Body of pancreas (tissue), 4 donors: ENCODE measurements at regions not wholly inside any gene's neighbourhood (a gene's known extent, or its start where the extent isn't known, plus 50 kb on each side); places are given as distances from the start of the nearest gene placed in this dataset.

Experiments used
- ATAC-seq: fragments of 150-250 bp; one replicate; pipeline ENCODE4 v1.9.1; 2016
- DNase-seq, 4 donors: peaks; one replicate each; pipeline ENCODE4 v3.0.0-alpha.2; 2019
- H3K27ac ChIP-seq, 4 donors: fragments of 200-600 bp; sonication (generic); 1 replicate in 3 of 4; 2 replicates in 1 of 4; pipeline versions ENCODE4 v1.5.1 to v1.6.1; 2016 to 2019; ENCODE audit warnings: mild to moderate bottlenecking in 1 of 4, mixed read lengths in 1 of 4, moderate library complexity in 1 of 4
- H3K27me3 ChIP-seq, 2 donors: fragments of 200-600 bp; sonication (generic); one replicate each; pipeline ENCODE4 v1.6.0; 2016; ENCODE audit warnings: mild to moderate bottlenecking in 1 of 2
- H3K36me3 ChIP-seq, 2 donors: fragments of 200-600 bp; sonication (generic); replicated peaks in 1 of 2; 2 replicates each; pipeline ENCODE4 v1.5.1; 2016; ENCODE audit warnings: low read depth in 2 of 2; ENCODE audit not compliant: insufficient read depth in 1 of 2
- H3K4me1 ChIP-seq: fragments of 200-600 bp; sonication (generic); one replicate; pipeline ENCODE4 v1.6.0; 2016
- H3K4me3 ChIP-seq, 2 donors: fragments of 200-600 bp; sonication (generic); 1 replicate in 1 of 2; 2 replicates in 1 of 2; pipeline ENCODE4 v1.5.1; 2016 to 2019
- H3K9me3 ChIP-seq, 3 donors: fragments of 200-600 bp; sonication (generic); 1 replicate in 2 of 3; 2 replicates in 1 of 3; pipeline ENCODE4 v1.5.1; 2016
- POLR2A ChIP-seq, 3 donors: fragments of 450-650 bp; IDR thresholded peaks; one replicate each; pipeline ENCODE4 v1.6.1; 2016; ENCODE audit warnings: antibody characterized with exemption in 3 of 3, mild to moderate bottlenecking in 2 of 3
- WGBS, 2 donors: methylation state at CpG; one replicate each; pipeline ENCODE4 v1.1.5; 2017; 5-methylcytosine and 5-hydroxymethylcytosine counted together
- intact Hi-C: fragments of 100-400 bp; cut with DNase I; formaldehyde crosslinking; loops from one replicate; pipeline ENCODE4 v1.15.1; 2023
- TF ChIP-seq, protein P1 (sequence below), 7 experiments: fragments of 450-650 bp in 4 of 7; fragments of 200-600 bp in 3 of 7; sonication (generic) in 3 of 7; IDR thresholded peaks; one replicate each; pipeline ENCODE4 v1.5.1; 2016 to 2019; ENCODE audit warnings: antibody characterized with exemption in 7 of 7

DNA sequence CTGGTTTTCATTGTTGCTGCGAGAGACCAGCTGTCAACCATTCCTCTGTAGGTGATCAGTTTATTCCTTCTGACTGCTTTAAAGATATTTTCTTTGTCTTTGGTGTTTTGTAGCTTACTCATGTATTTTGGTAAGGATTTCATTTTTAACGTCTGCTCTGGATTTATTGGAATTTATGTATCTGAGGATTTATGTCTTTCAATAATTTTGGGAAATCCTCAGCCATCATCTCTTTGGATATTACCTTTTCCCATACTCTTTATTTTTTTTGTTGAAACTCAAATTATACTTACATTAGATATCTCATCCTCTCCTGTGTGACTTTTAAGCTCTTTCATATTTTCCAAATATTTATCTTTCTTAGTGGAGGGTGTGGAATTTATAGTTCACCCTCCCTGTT, 62.7 kb upstream of the COL8A1 start:
- Histone ChIP-seq H3K27me3 (no peaks in the 10 kb centered on the region), H3K9me3 (no peaks in the 10 kb centered on the region), H3K4me1 (no peaks in the 10 kb centered on the region), H3K27ac (no peak overlapping the region), H3K36me3 (no peaks in the 10 kb centered on the region), H3K4me3 (no peak overlapping the region)
- DNase-seq, result no peak
- intact Hi-C loops, result no loop called here
- no peak for TF ChIP-seq POLR2A (IDR thresholded peaks at IDR 0.05)
- TF ChIP-seq, protein P1, sequence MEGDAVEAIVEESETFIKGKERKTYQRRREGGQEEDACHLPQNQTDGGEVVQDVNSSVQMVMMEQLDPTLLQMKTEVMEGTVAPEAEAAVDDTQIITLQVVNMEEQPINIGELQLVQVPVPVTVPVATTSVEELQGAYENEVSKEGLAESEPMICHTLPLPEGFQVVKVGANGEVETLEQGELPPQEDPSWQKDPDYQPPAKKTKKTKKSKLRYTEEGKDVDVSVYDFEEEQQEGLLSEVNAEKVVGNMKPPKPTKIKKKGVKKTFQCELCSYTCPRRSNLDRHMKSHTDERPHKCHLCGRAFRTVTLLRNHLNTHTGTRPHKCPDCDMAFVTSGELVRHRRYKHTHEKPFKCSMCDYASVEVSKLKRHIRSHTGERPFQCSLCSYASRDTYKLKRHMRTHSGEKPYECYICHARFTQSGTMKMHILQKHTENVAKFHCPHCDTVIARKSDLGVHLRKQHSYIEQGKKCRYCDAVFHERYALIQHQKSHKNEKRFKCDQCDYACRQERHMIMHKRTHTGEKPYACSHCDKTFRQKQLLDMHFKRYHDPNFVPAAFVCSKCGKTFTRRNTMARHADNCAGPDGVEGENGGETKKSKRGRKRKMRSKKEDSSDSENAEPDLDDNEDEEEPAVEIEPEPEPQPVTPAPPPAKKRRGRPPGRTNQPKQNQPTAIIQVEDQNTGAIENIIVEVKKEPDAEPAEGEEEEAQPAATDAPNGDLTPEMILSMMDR (IDR thresholded peaks at IDR 0.05), result no peak
- ATAC-seq, result no peak
- WGBS, 2 donors, result 72 to 76% methylated on average over 2 of the region's 2 CpGs

DNA sequence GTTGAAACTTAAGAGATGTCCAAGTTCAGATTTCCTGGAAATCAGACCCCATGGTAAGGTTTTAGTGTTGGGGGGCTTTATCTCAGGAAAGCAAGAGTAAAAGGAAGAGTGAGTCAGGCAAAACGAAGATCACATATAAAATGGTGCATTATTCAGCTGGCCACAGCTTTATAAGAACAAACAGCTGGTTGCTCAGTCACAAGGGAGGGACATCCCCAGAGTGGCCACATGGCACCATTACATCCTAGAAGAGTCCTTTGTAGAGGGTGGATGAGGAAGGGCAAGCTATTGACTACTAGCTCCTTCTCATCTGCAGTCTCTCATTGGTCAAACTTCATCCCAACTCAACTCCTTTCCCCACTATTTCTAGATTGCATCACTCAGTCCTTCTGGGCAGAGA, 68.3 kb upstream of the COL8A1 start:
- no peak overlapping the region for H3K27ac ChIP-seq
- 31 to 37% methylated on average over 1 of the region's 1 CpG for WGBS, 2 donors
- no peaks in the 10 kb centered on the region for H3K36me3 ChIP-seq
- H3K9me3 ChIP-seq, result no peaks in the 10 kb centered on the region
- no peak for TF ChIP-seq POLR2A (IDR thresholded peaks at IDR 0.05)
- TF ChIP-seq, protein P1 (IDR thresholded peaks at IDR 0.05), result no peak
- intact Hi-C loops, result no loop called here
- DNase-seq (no peak), ATAC-seq (no peak)
- H3K27me3 ChIP-seq, result no peaks in the 10 kb centered on the region
- no peak overlapping the region for H3K4me3 ChIP-seq
- no peaks in the 10 kb centered on the region for H3K4me1 ChIP-seq

DNA sequence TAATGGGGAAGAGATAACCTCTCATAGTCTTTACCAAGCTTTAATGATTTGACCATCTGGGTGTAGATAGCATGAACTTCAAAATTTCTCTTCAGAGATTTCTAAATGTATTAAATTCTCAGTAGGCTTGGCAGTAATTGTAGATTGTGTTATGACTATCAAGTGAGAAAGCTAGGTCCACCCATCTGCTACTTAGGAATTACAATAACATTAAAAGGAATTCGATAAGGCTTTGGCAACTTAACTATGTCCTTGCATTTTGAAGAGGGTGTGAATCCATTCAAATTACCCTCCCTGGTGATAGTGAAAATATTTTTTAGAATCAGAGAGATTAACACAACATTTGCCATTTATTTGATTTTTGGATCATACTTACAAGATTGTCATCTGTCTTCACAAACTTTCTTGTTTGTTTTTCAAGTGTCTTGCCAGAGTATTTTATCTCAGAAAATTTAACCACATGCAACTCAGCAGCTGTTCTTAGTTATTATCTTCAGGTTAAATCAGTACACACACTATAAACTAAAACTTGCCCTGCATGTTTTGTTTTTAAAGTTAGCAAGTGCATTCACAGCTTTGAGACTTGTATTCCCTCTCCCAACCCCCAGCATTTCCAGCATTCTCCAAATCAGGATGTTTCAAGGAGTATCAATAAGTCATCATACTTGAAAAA, 69.6 kb upstream of the COL8A1 start:
- no peaks in the 10 kb centered on the region for H3K4me1 ChIP-seq
- H3K27ac ChIP-seq, result no peak overlapping the region
- no peaks in the 10 kb centered on the region for H3K36me3 ChIP-seq
- 53 to 71% methylated on average over 1 of the region's 1 CpG for WGBS, 2 donors
- H3K4me3 ChIP-seq, result no peak overlapping the region
- no peaks in the 10 kb centered on the region for H3K9me3 ChIP-seq
- H3K27me3 ChIP-seq, result no peaks in the 10 kb centered on the region
- DNase-seq (no peak), ATAC-seq (no peak)
- intact Hi-C loops, result no loop called here
- TF ChIP-seq POLR2A (IDR thresholded peaks at IDR 0.05), result no peak
- TF ChIP-seq, protein P1 (IDR thresholded peaks at IDR 0.05), result no peak

DNA sequence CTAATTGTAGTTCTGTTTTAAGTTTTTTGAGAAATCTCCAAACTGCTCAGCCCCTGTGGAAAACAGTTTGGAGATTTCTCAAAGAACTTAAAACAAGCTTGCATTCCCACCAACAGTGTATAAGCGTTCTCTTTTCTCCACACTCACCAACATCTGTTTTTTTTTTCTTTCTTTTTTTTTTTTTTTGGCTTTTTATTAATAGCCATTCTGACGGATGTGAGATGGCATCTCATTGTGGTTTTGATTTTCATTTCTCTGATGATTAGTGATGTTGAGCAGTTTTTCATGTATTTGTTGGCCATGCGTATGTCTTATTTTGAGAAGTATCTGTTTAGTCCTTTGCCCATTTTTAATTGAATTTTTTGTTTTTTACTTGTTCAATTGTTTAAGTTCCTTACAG, 73.1 kb upstream of the COL8A1 start:
- Histone ChIP-seq H3K27ac (no peak overlapping the region), H3K27me3 (no peaks in the 10 kb centered on the region), H3K9me3 (no peaks in the 10 kb centered on the region), H3K4me3 (no peak overlapping the region), H3K4me1 (no peaks in the 10 kb centered on the region), H3K36me3 (no peaks in the 10 kb centered on the region)
- ATAC-seq, result no peak
- DNase-seq, result no peak
- 58 to 76% methylated on average over 3 of the region's 3 CpGs for WGBS, 2 donors
- intact Hi-C loops, result no loop called here
- no peak for TF ChIP-seq POLR2A (IDR thresholded peaks at IDR 0.05)
- TF ChIP-seq, protein P1 (IDR thresholded peaks at IDR 0.05), result no peak

DNA sequence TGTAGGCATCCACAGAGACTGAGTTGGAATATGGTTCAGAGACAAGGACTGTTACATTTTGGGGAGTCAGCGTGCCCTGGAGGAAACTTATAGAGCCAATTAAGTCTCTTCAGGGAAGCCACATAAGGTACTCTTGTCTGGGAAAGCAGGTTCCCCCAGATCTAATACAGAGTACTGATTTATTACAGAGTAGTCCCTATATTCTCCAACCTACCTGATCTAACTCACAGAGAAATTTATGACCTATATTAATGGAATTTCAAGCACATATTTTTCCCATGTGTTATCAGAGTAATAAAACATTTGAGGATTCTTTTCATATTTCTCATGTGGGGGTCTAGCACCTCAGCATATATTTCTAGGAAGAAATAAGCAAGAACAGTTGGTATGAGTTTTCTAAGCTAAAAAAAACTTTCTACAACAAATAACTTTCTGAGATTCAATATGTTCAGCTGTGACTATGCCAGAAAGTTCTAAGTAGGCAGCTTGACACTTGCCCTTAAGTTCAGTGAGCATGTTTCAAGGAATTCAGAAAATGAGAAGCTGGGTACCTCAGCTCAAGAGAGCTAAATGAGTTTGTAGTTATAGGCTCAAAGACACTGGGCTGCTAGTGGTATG, 75.3 kb upstream of the COL8A1 start:
- DNase-seq, result no peak
- H3K4me1 ChIP-seq, result no peaks in the 10 kb centered on the region

More for the DNA sequence above, 75.3 kb upstream of the COL8A1 start:
- no peak overlapping the region for H3K27ac ChIP-seq
- H3K36me3 ChIP-seq, result no peaks in the 10 kb centered on the region
- H3K4me3 ChIP-seq, result no peak overlapping the region
- WGBS, 2 donors, result 47 to 75% methylated on average over 1 of the region's 1 CpG
- no peak for ATAC-seq
- TF ChIP-seq POLR2A (IDR thresholded peaks at IDR 0.05), result no peak
- TF ChIP-seq, protein P1 (IDR thresholded peaks at IDR 0.05), result no peak
- intact Hi-C loops, result no loop called here
- no peaks in the 10 kb centered on the region for H3K27me3 ChIP-seq
- H3K9me3 ChIP-seq, result no peaks in the 10 kb centered on the region
